Activated B cell treated with CpG ODN at 0.5 μM for 24 hours (primary cell): ENCODE measurements at regions not wholly inside any gene's neighbourhood (a gene's known extent, or its start where the extent isn't known, plus 50 kb on each side); places are given as distances from the start of the nearest gene placed in this dataset.

Experiments used
- ATAC-seq: fragments of 200-7000 bp; cut with Tn5 transposase; one replicate; pipeline ENCODE4 v1.10.0; 2021; ENCODE audit warnings: low read depth, mild to moderate bottlenecking, moderate library complexity
- CTCF ChIA-PET: fragments of 350-600 bp; sonication (Branson Sonifier 250); formaldehyde crosslinking; loops from one replicate; lab custom pipeline; 2021; ENCODE audit warnings: antibody characterized with exemption; lab: Charles Lee
- POLR2A ChIA-PET: fragments of 350-600 bp; sonication (Branson Sonifier 250); formaldehyde crosslinking; loops from one replicate; lab custom pipeline; 2021; ENCODE audit warnings: antibody characterized with exemption; lab: Charles Lee
- DNase-seq: peaks from one replicate; pipeline ENCODE4 v3.0.0; 2022
- H3K27ac Mint-ChIP-seq: one replicate; pipeline ENCODE4 v1.8.0; 2020; ENCODE audit warnings: mixed read lengths
- H3K27me3 Mint-ChIP-seq: one replicate; pipeline ENCODE4 v1.8.0; 2021; ENCODE audit warnings: mixed read lengths
- H3K36me3 Mint-ChIP-seq: one replicate; pipeline ENCODE4 v1.8.0; 2021; ENCODE audit warnings: low read depth, mixed read lengths
- H3K4me1 Mint-ChIP-seq: one replicate; pipeline ENCODE4 v1.8.0; 2021; ENCODE audit warnings: mixed read lengths
- H3K4me3 Mint-ChIP-seq: one replicate; pipeline ENCODE4 v1.8.0; 2020; ENCODE audit warnings: mild to moderate bottlenecking, mixed read lengths
- H3K9me3 Mint-ChIP-seq: one replicate; pipeline ENCODE4 v1.8.0; 2020; ENCODE audit warnings: mixed read lengths
- intact Hi-C: fragments of 100-400 bp; cut with micrococcal nuclease; formaldehyde crosslinking; loops from one replicate; pipeline ENCODE4 v1.15.1; 2024
- TF ChIP-seq, protein P1 (sequence below): fragments of 200-600 bp; IDR thresholded peaks from one replicate; pipeline ENCODE4 v1.8.0; 2022; ENCODE audit warnings: antibody characterized with exemption, mild to moderate bottlenecking

DNA sequence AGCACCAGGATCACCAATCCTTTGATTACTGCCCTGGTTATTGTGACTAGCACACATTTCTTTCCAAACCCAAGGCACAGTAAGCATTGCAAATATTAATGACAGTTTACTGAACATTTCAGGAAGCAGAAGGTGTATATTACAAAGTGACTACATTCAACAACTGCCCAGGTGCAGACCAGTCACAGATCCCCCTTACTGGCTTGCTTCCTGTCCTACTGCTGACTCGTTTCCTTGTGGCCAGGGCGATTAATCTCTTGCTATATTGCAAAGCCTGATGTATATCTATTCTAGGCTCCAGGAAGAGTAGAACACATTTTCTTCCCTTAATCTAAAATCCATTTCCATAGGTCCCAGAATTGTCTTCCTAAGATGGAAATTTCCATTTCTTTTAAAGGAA lies 77.2 kb upstream of the EPHA7 start:
- intact Hi-C loops = no loop called here
- ATAC-seq = no peak
- Mint-ChIP-seq H3K27me3 (no peaks in the 10 kb centered on the region), H3K36me3 (no peaks in the 10 kb centered on the region), H3K4me3 (no peak overlapping the region), H3K27ac (no peak overlapping the region), H3K4me1 (no peaks in the 10 kb centered on the region), H3K9me3 (no peaks in the 10 kb centered on the region)
- TF ChIP-seq, protein P1, sequence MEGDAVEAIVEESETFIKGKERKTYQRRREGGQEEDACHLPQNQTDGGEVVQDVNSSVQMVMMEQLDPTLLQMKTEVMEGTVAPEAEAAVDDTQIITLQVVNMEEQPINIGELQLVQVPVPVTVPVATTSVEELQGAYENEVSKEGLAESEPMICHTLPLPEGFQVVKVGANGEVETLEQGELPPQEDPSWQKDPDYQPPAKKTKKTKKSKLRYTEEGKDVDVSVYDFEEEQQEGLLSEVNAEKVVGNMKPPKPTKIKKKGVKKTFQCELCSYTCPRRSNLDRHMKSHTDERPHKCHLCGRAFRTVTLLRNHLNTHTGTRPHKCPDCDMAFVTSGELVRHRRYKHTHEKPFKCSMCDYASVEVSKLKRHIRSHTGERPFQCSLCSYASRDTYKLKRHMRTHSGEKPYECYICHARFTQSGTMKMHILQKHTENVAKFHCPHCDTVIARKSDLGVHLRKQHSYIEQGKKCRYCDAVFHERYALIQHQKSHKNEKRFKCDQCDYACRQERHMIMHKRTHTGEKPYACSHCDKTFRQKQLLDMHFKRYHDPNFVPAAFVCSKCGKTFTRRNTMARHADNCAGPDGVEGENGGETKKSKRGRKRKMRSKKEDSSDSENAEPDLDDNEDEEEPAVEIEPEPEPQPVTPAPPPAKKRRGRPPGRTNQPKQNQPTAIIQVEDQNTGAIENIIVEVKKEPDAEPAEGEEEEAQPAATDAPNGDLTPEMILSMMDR = no peak
- DNase-seq = no peak
- ChIA-PET CTCF (no interaction called here), POLR2A (no interaction called here)

DNA sequence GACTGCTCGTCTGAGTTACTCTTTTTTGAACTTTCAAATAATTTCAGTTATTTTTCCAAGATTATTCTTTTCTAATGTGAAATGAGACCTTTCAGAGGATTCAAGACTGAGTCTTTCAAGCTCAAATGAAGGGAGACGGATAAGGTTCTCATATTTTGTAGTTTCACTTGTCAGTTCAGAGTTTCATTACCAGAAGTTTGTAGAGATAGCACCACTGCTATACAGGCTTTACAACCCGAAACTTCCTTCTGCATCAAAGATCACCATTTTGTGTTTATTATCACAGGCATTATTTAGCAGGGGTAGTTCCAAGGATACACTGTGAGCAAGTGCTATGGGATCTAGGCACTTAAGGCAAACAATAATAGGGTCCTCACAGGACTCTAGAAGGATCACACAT lies 74.7 kb upstream of the EPHA7 start:
- H3K27me3 Mint-ChIP-seq = no peaks in the 10 kb centered on the region
- DNase-seq = no peak
- no peak for ATAC-seq
- no peaks in the 10 kb centered on the region for H3K9me3 Mint-ChIP-seq
- no peak overlapping the region for H3K4me3 Mint-ChIP-seq
- ChIA-PET CTCF (no interaction called here), POLR2A (no interaction called here)
- no peaks in the 10 kb centered on the region for H3K36me3 Mint-ChIP-seq
- no peak overlapping the region for H3K27ac Mint-ChIP-seq
- intact Hi-C loops = no loop called here
- no peaks in the 10 kb centered on the region for H3K4me1 Mint-ChIP-seq
- TF ChIP-seq, protein P1 = no peak

DNA sequence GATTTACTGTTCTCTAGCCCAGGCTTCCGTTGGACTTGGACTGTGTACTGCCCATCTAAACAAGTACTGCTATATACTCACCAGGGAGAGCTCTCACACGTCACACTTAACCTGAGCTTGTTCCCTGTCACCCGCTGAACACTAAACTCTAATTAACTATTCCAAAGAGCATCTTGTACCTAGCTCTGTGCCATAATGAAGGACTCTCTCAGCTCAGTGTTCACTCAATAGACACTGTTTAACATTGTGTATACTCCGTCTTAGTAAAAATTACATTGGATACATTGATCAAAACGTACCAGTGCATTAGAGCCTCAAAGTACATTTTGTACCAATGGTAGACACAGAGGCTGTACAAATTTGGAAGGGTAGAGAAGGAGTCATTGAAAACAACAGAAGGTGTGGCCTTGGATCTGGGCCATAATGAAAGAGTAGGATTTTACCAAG lies 55.4 kb upstream of the EPHA7 start:
- Mint-ChIP-seq H3K27me3 (no peaks in the 10 kb centered on the region), H3K36me3 (no peaks in the 10 kb centered on the region), H3K27ac (no peak overlapping the region), H3K4me3 (no peak overlapping the region), H3K4me1 (no peaks in the 10 kb centered on the region), H3K9me3 (peaks cover 2% of the 10 kb centered on the region)
- ChIA-PET CTCF (no interaction called here), POLR2A (no interaction called here)
- intact Hi-C loops = no loop called here
- DNase-seq (no peak), ATAC-seq (no peak)
- TF ChIP-seq, protein P1 = no peak

- TF ChIP-seq, protein P1 = no peak
- H3K4me3 Mint-ChIP-seq = no peak overlapping the region
These were observed 51.9 kb upstream of the EPHA7 start for GRCh38 chr6:93471281-93471680.

More at GRCh38 chr6:93471281-93471680, 51.9 kb upstream of the EPHA7 start:
- Mint-ChIP-seq H3K27me3 (no peaks in the 10 kb centered on the region), H3K4me1 (no peaks in the 10 kb centered on the region), H3K36me3 (no peaks in the 10 kb centered on the region), H3K9me3 (peaks cover 2% of the 10 kb centered on the region), H3K27ac (no peak overlapping the region)
- POLR2A ChIA-PET = no interaction called here
- intact Hi-C loops = no loop called here
- CTCF ChIA-PET = no interaction called here
- ATAC-seq (no peak), DNase-seq (no peak)
